Ishikawa (cell line): ENCODE measurements at regions not wholly inside any gene's neighbourhood (a gene's known extent, or its start where the extent isn't known, plus 50 kb on each side); places are given as distances from the start of the nearest gene placed in this dataset.

Experiments
- CEBPB ChIP-seq: IDR thresholded peaks from 2 replicates; pipeline ENCODE4 v1.6.1; 2012
- CREB1 ChIP-seq: IDR thresholded peaks from 2 replicates; pipeline ENCODE4 v1.6.1; 2012; ENCODE audit warnings: low read depth
- EGR1 ChIP-seq: IDR thresholded peaks from 2 replicates; pipeline ENCODE4 v1.6.1; 2012
- EP300 ChIP-seq: IDR thresholded peaks from 2 replicates; pipeline ENCODE4 v1.6.1; 2012; ENCODE audit warnings: borderline replicate concordance
- FOXM1 ChIP-seq: IDR thresholded peaks from 2 replicates; pipeline ENCODE4 v1.6.1; 2012; ENCODE audit warnings: low read depth, borderline replicate concordance
- NFIC ChIP-seq: IDR thresholded peaks from 2 replicates; pipeline ENCODE4 v1.6.1; 2012
- RAD21 ChIP-seq: IDR thresholded peaks from 2 replicates; pipeline ENCODE4 v1.6.1; 2012; ENCODE audit warnings: low read depth
- REST ChIP-seq: IDR thresholded peaks from 2 replicates; pipeline ENCODE4 v1.6.1; 2012; ENCODE audit warnings: low read depth, mild to moderate bottlenecking
- TAF1 ChIP-seq: IDR thresholded peaks from 2 replicates; pipeline ENCODE4 v1.6.1; 2012; ENCODE audit warnings: low read depth, mild to moderate bottlenecking
- TCF12 ChIP-seq: IDR thresholded peaks from 2 replicates; pipeline ENCODE4 v1.6.1; 2012; ENCODE audit warnings: low read depth
- TEAD4 ChIP-seq: IDR thresholded peaks from 2 replicates; pipeline ENCODE4 v1.6.1; 2012
- ZBTB7A ChIP-seq: IDR thresholded peaks from 2 replicates; pipeline ENCODE4 v1.6.1; 2012; ENCODE audit warnings: low read depth
- TF ChIP-seq, protein P1 (sequence below): IDR thresholded peaks from 2 replicates; pipeline ENCODE4 v1.6.1; 2012

GRCh38 chr1:96508233-96508632, 213.4 kb upstream of the PTBP2 start:
- TF ChIP-seq EP300 (no peak), REST (no peak), CREB1 (no peak), NFIC (no peak), TEAD4 (no peak), FOXM1 (no peak), EGR1 (no peak), RAD21 (no peak), ZBTB7A (no peak), TCF12 (no peak), TAF1 (no peak), CEBPB (no peak)
- TF ChIP-seq, protein P1, sequence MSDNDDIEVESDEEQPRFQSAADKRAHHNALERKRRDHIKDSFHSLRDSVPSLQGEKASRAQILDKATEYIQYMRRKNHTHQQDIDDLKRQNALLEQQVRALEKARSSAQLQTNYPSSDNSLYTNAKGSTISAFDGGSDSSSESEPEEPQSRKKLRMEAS: no peak
